NCI-H774 (cell line): ENCODE measurements at regions not wholly inside any gene's neighbourhood (a gene's known extent, or its start where the extent isn't known, plus 50 kb on each side); places are given as distances from the start of the nearest gene placed in this dataset.
"Not testable (repeated sequence)": the region's sequence is repeated elsewhere in the genome, so short reads cannot be mapped to it uniquely, and the experiment has no call there.

Experiments
- DNase-seq: peaks from one replicate; lab custom pipeline; 2025; lab: John Stamatoyannopoulos, UW

DNA sequence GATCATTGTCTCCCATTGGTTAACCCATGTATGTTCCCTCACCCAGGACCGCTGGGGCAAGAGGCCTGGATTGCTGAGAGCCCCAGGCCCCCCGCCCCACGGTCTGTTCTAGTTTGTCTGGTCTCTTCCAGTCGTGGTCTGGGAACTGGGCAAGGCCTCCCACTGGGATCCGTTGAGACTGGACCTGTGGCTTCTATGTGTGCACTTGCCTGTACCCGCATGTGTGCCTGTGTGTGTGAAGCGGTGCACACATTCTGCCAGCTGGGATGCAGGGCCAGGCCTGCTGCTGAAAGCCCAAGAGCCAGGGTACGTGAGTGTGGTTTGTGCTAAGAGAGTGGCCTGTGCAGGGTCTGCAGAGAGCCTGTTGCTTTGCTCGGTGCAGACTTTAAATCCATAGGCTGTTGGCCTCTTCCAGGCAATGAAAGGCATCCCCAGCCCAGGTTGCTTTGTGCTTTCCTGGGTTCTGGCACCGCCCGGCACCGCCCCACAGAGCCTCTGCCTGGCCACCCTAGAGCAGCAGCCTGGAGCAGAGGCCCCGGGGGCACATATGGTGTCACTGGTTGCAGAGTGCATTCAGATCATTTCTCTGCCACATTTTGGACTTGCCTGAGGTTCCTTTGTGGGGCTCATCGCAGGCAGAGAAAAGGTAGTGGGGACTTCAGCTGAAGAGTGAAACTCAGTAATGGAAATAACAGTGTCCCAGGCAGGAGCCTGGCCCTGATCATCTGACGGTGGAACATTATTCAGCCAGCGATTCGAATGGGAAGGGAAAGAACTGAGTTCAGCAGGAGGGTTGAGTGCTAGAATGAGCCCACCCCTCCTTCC, 215.5 kb downstream of the GLRX3 start:
- DNase-seq = no peak

DNA sequence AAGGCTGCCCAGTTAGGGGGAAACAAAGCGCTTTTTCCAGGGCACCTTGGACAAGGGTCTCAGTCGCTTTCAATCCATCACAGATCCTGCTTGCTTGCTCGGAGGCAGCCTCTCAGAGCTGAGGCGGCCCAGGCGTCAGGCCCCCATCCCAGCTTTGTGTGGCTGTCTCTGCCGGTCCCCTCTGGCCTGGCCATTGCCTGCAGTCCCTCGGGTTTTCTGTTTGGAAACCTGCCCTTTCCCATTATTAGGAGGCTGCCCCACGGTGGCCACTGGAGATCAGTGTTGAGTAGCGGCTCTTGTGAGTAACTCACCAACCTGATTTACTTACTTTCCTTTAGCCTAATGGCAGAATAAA, 216.1 kb downstream of the GLRX3 start:
- no peak for DNase-seq

DNA sequence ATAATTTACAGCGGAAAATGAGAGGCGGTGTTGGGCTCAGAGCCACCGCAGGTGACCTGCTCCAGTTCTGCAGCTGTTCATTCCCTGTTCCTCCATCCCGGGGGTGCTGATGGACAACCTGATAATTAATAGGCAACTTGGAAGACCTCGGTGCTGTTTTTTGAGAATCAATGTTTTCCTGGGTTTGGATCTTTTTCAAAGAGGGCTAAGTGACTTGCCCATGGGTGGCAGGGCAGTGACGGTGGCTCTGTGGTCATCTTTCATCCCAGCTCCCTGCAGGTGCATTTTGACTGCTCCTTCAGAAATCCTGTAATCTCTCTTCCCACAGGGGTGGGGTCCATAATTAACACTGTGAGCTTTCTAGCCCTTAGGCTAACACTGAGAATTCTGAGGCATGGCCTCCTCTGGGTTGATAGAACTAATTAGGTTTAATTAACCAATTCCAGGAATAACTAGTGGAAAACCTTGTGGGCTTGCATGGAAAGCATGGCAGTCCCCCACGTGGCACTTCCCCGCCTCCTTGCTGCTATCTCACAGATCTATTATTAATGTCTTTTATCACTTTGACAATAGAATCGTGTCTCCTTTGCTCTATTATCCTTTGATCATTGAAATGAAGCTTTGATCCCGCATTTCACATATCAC, 217.9 kb downstream of the GLRX3 start:
- DNase-seq = no peak

DNA sequence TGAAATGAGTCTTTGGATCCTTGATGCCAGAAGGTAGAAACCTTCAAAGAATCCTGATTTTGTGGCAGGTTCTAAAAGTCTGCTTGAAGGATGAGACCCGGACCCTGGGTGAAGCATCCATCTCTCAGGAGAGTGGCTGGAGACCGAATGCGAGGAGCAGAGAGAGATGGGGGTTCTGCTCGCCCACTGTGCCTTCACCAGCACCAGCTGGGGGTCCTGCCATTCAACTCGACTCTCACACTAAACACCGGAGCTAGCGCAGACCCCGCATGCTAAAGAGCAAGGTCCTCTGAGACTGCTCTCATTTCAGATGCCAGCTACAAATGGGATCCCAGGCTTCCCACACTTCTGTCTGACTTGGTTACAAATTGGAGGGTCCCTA, 218.4 kb downstream of the GLRX3 start:
- DNase-seq = no peak

DNA sequence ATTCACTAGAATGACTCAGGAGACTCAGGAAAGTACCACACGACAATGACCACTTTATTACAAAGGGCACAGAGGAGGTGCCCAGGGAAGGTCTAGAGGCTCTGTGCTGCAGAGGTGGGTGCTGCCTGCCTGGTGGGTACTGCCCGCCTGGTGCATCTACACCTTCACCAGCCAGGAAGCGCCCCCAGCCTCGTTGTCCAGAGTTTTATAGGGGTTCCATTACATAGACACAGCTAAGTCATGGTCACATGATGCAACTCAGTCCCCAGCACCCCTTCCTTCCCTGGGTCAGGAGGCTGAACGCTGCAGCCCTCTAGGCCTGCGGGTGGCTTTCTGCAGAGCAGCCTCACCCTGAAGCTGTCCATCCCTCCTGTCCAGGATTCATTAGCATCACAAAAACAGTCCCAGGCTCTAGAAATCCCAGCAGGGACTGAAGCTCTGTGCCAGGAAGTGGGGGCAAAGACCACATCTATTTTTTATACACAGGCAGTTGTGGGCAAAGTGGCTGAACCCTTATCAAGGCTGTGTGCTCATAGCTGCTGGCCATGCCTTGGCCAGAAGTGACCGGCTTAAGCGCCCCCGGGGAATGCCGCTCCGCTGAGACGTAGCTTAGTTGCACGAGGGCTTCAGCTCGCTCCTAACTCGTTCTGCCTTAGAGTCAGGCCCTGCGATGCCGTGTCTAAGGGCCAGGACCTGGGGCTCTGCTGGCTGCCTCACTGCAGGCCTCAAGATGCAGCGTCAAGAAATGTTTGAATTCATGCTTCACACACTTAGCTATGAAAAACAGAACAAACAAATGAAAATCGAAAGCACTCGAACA, 219.0 kb downstream of the GLRX3 start:
- DNase-seq = no peak

DNA sequence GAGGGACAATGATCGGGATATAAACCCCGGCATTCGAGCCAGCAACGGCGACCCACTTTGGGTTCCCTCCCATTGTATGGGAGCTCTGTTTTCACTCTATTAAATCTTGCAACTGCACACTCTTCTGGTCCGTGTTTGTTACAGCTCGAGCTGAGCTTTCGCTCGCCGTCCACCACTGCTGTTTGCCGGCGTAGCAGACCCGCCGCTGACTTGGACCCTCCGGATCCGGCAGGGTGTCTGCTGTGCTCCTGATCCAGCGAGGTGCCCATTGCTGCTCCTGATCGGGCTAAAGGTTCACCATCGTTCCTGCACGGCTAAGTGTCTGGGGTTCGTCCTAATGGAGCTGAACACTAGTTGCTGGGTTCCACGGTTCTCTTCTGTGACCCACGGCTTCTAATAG, 220.2 kb downstream of the GLRX3 start:
- DNase-seq = not testable (repeated sequence)

DNA sequence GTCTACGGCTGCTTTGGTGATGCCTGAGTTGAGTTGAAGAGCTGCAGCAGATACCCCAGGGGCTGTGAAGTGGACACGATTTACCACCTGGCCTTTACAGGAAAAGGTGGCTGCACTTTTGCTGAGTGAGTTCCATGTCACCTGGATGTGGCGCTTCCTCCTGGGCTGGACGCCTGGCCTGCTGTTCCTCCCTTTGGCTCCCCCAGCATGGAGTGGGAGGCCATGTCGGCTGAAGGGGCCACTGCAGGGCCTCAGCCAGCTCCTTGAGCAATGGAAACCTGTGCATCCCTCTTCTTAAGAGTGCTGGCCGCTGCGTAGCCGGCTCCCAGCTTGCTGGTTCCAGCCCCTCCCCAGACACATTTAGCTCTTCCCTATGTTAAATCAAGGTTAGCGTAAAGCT, 221.0 kb downstream of the GLRX3 start:
- DNase-seq = no peak

DNA sequence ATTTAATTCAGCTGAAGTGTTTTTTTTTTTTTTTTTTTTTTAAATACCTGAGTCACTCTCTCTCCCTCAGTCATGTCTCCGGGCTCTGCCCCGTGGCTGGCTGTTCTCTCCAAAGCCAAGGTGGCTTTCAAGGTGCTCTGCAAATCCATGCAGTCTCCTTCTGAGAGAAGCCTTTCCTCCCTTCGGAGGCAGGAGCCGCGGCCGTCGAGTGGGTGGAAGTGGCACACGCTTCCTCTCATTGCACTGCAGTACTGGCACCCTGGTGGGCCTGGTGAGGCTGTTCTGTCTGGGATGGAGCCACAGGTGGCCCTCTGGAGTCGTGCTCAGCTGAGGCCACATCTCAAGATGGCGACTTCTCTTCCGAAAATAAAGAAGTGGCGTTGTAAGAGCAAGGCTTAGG, 221.8 kb downstream of the GLRX3 start:
- DNase-seq = no peak

DNA sequence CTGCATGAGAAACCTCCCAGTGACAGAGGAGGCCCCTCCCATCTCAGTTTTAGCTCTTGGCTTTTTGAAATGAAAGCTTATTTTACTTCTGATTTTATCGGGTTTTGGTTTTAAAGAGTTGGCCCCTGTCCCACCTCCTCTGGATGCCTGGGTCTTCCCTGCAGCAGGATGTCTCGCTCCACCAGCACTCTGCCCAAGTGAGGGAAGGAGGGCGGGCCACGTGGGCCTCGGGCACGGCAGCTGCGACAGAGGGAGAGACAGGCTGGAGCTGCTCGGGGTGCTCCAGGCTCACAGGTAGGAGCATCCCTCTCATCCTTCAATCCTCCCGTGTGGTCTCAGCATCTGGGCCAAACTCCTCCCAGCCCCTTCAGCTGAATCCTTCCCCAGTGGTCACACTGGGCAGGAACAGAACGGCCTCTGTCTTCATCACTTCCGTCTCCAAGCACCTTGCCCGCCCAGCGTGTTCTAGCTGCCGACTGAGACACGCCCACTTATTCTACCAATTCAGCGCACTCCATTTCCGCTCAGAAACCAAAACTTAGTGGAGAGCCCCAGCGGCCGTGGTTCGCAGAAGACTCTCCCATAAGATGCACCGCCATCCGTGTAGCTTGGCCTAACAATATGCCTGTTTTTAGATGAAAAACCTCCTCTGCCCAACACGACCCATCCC, 222.9 kb downstream of the GLRX3 start:
- DNase-seq = no peak

DNA sequence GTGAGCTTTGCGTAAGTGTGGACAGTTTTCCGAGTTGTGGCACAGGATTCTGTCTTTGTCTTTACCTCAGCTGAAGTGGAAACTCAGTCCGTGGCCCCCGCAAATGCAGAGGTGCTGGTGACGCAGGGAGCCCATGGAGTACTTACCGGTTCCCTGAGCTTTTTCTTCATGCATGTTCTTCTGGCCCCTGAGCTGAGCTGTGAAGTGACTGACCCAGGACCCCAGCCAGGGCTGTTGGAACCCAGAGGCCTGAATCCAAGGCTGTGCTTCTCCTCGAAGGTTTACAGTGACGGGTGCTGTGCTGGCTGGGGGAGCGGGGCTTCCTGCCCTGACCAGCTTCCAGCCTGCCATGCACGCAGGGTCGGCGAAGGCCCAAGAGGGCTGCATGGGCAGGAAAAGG, 223.5 kb downstream of the GLRX3 start:
- DNase-seq = no peak

DNA sequence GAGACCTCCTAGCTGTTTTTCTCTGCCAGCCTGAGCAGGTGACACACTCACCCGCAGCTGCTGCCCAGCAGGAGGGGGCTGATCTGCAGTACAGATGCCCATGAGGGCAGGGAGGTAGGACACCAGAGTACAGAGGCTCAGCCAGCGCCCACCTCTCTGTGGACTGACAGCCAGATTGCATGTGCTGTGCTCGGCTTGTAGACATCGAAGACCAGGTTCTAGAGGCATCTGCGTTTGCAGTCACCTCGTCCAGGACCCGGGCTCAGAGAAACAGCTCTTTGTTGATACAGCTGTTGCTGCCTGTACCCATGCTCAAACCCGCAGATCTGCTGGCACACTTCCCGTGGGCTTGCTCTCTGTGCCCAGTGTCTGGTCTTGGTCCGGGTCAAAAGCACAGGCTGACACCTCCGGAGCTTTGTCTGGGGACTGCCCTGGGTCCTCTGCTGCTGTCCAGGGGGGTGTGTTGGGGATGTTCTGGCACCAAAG, 224.7 kb downstream of the GLRX3 start:
- DNase-seq = peak; percentile 25

DNA sequence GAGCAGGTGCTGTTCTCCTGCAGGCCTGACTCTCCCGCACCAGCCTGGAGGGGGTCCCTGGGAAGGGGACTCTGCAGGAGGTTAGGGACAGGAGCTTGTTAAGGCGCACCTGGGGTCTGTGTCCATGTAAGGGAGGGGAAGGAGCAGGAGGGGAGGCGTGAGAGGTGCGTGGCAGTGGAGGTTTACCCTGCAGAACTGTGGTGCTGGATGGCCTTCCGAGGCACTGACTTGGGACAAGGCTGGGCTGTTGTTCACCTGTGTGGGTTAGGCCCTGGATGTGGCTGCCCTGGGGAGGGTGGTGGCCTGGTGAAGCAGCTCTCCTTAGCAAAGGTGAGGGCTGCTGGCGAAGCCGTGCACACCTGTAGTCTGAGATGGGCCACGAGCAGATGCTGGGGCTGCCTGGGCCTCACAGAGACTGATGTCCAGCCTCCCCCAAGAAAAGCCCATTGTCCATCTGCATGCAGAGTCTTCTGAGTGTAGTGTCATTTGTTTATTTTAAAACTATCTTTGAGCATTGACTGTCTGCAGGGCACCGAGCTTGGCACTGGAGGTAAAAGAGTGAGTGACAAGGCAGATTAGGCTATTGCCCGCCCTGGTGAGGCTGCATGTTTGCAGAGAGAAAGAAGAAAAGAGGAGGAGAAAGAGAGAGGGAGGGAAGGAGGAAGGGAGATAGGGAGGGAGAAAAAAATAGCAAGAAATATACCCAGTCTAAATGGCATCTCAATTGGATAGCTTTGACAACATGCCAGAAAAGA, 225.3 kb downstream of the GLRX3 start:
- DNase-seq = no peak

DNA sequence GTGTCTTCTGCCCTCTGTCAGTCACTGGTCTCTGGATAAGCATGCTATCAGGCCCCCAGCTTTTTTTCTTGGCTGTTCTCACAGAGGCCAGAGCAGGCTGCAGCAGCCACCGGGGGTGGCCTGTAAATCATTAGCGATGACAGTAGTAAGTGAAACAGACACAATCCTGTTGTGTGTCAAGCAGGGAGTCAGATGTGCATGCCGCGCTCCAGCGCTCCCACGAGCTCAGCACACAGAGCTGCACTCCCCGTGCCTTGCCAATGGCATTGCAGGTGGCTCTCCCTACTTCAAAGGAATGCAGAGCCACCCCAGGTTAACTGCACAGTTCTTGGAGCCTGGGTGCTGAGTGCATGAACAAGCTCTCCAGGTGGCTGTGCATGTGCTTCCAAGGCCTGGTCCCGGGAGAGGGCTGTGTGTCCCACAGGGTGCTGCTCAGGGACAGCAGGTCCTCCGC, 226.1 kb downstream of the GLRX3 start:
- DNase-seq = no peak

DNA sequence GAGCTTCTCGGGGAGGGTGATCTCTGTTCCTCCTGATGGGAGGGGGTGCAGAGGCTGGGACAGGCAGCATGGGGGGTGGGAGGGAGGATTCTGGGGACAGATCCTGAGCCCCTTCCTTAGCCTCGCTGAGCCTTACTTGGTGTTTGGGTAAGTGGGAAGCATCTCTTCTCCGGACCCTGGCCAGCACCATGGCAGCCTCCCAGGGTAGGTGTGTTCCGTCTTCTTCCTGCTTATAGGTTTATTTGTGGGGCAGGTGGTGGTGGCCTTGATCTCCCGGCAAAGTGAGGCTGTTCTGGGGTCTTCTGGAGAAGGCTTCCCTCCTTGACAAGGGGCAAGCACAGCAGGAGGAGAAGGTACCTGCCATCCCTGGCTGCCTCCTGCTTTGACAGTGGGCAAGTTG, 226.9 kb downstream of the GLRX3 start:
- no peak for DNase-seq

DNA sequence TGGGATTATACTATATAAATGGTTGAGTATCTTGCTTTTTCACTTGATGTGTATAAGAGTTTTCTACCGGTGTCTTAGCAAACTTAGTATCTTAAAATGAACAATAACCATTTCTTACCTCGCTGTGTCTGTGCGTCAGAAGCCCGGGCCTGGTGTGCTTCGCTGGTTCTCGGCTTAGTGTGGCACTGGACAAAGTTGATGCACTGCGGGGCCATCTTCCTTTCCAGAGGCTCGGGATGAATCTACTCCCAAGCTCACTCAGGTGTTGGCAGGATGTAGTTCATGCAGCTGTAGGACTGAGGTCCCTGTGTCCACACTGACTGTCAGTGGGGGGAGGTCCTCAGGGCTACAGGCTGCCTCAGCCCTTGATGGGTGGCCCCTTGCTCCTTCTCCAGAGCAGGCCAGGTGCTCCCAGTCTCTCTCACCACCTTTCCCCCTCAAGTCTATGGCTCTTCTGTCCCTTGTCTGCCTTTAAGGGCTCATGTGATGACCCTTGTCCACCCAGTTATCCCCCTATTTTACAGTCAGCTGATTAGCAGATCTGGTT, 227.8 kb downstream of the GLRX3 start:
- no peak for DNase-seq

DNA sequence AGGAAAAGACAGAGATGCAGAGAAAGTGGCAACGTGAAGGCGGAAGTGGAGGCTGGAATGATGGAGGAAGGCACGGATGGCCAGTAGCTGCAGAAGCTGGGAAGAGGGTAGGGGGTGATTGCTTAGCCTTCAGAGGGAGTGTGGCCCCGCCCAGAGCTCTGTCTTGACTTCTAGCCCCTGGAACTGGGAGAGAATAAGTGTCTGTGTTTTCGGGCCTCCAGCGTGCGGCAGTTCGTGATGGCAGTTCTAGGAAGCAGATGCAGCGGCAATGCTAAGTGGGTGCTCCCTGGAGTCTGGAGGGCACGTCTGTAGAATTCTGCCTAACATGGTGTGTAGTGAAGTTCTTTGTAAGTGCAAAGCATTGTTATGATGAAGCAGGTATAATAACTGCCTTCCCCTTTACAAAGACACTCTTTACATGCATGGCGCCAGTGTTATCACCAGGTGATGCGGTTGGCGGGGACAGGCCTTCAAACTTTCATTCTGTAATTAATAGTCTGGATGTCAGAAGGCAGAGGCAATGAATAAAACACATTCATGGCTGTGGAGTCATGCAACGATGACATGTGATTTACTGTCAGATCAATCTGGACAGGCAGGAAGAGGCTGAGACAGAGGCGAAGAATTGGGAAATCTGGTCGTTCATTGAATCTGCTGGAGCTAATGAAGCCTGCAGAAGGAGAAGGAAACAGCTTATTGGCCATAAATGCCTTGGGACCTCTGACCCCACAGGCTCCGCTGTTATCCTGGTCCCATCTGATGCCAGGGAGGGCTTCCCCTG, 228.6 kb downstream of the GLRX3 start:
- DNase-seq = no peak

DNA sequence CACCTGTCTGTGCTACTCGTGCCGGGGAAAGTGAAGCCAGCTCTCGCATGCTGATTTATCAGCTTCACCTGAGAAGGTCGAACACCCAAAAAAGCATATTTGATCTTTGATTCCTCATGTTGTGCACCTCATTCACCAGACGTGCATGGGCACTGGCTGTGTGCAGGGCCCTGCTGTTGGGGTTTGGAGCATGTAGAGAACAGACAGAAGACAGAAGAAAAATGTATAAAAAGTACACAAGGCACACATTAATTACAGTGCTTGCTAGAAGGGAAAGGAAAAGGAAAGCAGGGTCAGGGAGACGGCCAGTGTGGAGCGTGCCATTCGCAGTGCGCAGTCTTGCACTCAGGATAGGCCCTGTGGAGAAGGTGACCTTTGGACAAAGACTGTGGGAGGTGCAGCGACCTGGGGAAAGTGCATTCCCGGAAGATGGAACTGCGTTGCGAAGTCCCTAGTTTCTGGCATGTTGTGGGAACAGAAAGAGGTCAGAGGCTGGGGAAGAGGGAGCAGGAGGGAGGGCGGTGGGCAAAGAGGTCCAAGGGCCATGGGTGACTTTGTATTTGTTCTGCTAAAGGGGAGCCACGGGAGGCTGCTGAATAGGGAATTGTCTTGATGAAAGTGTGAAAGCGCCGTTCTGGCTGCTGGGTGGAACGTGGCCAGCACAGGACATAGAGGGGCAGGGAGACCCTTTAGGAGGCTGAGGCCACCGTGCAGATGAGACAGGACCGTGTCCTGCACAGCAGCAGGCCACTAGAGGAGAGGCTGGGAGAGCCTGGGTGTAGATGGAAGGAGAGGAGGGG, 232.8 kb downstream of the GLRX3 start:
- DNase-seq = no peak

DNA sequence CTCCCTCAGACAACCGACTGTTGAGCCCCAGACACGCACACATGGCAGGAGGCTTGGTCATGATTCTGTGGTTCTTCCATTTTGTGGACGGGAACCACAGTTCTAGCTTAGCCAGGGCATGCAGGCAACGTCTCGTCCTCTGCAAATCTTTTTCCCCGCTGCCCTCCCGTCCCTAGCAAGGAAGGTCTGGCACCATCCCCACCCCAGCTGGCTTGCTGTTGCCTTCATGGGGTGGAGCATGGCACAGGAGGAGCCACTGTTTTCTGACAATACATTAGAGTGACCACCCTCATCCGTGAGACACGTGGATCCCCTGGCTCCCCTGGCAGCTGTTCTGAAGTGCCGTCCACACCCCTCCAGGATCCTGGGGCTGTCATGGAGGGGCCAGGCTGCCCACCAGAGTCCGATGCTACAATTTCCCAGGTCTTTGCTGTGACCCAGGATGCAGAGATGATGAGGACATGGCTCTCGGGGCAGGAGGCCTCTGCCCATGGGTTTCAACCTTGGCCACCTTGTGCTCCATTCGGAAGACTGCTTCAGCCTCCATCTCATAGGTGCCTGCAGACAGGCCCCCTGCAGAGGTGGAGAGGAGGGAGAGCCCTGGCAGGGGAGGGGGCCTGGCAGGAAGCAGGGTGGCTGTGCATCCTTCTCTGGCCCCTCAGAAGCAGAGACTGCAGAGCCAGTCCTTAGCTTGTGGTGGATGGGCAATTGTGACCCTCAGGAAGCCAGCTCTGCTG, 233.6 kb downstream of the GLRX3 start:
- no peak for DNase-seq

DNA sequence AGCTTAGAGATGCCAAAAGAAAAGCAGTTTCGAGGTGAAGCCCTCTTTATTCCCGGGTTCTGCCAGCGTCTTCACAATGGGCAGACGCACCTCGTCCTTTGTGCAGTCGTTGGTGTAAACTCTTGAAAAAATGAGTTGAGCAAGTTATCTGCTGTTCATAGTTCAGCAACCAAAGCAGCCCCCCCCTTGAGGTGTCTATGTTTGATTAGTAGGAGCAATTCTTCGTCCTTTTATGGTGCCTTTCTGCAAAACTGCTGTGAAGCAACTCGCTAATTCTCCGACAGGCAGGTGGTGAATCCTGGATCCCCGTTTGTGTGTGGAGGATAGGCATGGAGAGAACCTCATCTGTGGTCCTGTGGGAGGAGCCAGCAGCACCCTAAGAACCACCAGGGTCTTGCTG, 234.5 kb downstream of the GLRX3 start:
- DNase-seq = no peak
